Mucosa of rectum (tissue), 2 donors: ENCODE measurements at regions not wholly inside any gene's neighbourhood (a gene's known extent, or its start where the extent isn't known, plus 50 kb on each side); places are given as distances from the start of the nearest gene placed in this dataset.

Experiments used
- H3K27ac ChIP-seq, 2 donors: one replicate each; pipeline ENCODE4 v1.7.0; 2013; ENCODE audit warnings: inconsistent platforms in 2 of 2, low read depth in 2 of 2, low read length in 2 of 2
- H3K27me3 ChIP-seq, 2 donors: one replicate each; pipeline ENCODE4 v1.7.0; 2013; ENCODE audit warnings: low read length in 2 of 2; ENCODE audit not compliant: control insufficient read depth in 2 of 2, insufficient read depth in 2 of 2
- H3K36me3 ChIP-seq, 2 donors: one replicate each; pipeline ENCODE4 v1.7.0; 2013; ENCODE audit warnings: low read length in 2 of 2; ENCODE audit not compliant: control insufficient read depth in 2 of 2, insufficient read depth in 2 of 2
- H3K4me1 ChIP-seq, 2 donors: one replicate each; pipeline ENCODE4 v1.7.0; 2013; ENCODE audit warnings: low read length in 2 of 2, mild to moderate bottlenecking in 1 of 2; ENCODE audit not compliant: control insufficient read depth in 2 of 2, insufficient read depth in 2 of 2
- H3K4me3 ChIP-seq, 2 donors: one replicate each; pipeline ENCODE4 v1.7.0; 2013; ENCODE audit warnings: low read length in 2 of 2
- H3K9ac ChIP-seq, 2 donors: one replicate each; pipeline ENCODE4 v1.7.0; 2013; ENCODE audit warnings: low read length in 2 of 2, low read depth in 1 of 2, mild to moderate bottlenecking in 1 of 2
- H3K9me3 ChIP-seq, 2 donors: one replicate each; pipeline ENCODE4 v1.7.0; 2013; ENCODE audit warnings: low read length in 2 of 2; ENCODE audit not compliant: control insufficient read depth in 2 of 2
- donor health status: healthy.
- donor health status: Normal muscosa, but diverticular disease.

DNA sequence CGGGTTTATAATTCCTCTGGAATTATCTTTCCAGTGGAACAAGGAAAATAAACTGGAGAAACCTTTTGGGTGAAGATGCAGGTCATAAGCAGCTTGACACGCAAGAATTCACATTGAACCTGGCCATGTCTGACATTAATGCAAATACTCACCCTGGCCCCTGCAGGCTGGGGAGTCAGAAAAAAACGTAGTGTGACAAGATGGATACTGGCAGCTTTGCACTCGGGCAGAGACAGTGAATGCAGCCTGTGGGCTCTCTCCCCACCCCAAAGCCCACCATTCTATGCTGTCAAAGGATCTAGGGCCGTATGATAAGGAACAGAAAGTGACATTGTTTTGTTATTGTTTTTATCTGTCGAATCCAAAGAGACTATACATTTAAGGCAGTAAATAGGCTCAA, 223.1 kb downstream of the RBM43 start:
- no peak overlapping the region for H3K4me3 ChIP-seq

DNA sequence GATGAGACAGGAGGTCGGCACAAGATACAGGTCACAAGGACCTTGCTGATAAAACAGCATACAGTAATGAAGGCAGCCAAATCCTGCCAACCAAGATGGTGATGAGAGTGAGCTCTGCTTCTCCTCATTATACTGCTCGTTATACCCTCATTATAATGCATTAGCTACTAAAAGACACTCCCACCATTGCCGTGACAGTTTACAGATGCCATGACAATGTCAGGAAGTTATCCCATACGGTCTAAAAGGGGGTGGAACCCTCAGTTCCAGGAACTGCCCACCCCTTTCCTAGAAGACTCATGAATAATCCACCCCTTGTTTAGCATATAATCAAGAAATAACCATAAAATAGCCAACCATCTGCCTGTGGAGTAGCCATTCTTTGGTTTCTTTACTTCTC, 224.2 kb downstream of the RBM43 start:
- Histone ChIP-seq H3K27ac (no peak overlapping the region), H3K36me3 (no peaks in the 10 kb centered on the region), H3K4me1 (no peaks in the 10 kb centered on the region), H3K4me3 (no peak overlapping the region), H3K9ac (no peak overlapping the region), H3K9me3 (no peaks in the 10 kb centered on the region), H3K27me3 (no peaks in the 10 kb centered on the region)

More for the DNA sequence above, 223.1 kb downstream of the RBM43 start:
- H3K36me3 ChIP-seq = no peaks in the 10 kb centered on the region
- no peak overlapping the region for H3K27ac ChIP-seq
- no peak overlapping the region for H3K9ac ChIP-seq
- no peaks in the 10 kb centered on the region for H3K4me1 ChIP-seq
- no peaks in the 10 kb centered on the region for H3K27me3 ChIP-seq
- no peaks in the 10 kb centered on the region for H3K9me3 ChIP-seq

DNA sequence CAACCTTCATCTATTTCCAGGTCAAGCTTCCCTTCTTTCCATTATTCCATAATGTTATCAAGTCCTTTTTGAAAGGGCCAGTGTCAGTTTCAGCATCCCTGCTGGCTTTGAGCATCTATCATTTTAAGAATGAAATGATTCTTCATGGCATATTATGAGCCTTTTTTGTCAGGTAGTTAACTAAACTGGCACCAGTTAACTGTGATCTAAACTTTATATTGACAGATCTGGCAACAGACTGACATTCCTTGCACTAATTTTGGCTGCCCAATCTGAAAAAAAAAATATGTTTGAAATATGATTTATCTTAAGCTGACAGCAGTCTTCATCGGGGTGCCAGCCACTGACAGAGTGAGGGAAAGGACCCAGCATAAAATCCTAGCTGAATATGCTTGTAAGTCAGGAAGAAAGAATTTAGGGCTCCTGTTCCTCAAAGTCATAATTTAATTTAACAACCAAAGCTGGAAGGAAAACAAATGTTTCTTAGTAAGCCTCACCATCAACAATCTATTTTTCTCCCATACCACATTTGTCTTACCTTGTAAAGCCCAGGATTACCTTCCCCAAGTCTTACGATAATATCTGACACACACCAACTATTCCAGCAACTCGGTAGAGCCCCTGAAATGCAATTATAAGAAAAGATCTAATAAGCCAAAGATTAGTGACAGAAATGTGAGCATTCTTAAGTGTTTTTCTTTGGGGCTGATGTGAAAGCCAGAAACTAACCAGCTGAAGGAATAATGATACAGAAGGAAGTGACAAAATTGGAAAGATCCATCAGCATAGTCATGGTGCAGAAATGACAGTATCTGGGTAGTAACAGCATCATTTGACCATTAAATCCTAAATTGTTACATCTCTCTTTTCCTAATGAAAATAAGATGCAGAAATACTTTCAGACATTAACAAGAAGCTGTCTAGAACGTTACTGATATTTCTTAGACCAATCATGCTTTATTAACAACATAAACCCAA, 228.1 kb downstream of the RBM43 start:
- H3K27me3 ChIP-seq = no peaks in the 10 kb centered on the region
- H3K27ac ChIP-seq = no peak overlapping the region
- H3K9me3 ChIP-seq = no peaks in the 10 kb centered on the region
- H3K9ac ChIP-seq = no peak overlapping the region
- no peaks in the 10 kb centered on the region for H3K4me1 ChIP-seq
- no peaks in the 10 kb centered on the region for H3K36me3 ChIP-seq
- no peak overlapping the region for H3K4me3 ChIP-seq

DNA sequence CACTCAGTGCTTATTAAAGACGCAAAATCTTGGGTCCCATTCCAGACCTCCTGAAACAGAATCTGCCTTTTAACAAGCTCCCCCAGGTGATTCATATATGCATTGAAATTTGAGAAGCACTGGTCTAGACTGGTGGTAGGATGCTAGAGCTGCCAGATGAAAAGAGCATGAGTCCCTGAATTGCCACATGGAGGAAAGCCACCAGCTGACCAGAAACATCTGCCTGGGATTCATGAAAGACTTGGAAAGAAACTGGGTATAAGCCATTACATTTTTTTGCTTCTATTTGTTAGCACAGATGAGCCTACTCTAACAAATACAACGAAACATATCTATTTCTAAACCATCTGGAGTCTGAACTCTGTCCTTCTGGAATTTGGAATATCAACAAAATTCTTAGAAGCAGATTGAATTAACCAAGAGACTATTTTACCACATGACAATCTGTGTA, 228.9 kb downstream of the RBM43 start:
- no peaks in the 10 kb centered on the region for H3K4me1 ChIP-seq
- H3K9ac ChIP-seq = no peak overlapping the region
- no peaks in the 10 kb centered on the region for H3K9me3 ChIP-seq
- no peaks in the 10 kb centered on the region for H3K36me3 ChIP-seq
- no peak overlapping the region for H3K4me3 ChIP-seq
- no peak overlapping the region for H3K27ac ChIP-seq
- H3K27me3 ChIP-seq = no peaks in the 10 kb centered on the region

DNA sequence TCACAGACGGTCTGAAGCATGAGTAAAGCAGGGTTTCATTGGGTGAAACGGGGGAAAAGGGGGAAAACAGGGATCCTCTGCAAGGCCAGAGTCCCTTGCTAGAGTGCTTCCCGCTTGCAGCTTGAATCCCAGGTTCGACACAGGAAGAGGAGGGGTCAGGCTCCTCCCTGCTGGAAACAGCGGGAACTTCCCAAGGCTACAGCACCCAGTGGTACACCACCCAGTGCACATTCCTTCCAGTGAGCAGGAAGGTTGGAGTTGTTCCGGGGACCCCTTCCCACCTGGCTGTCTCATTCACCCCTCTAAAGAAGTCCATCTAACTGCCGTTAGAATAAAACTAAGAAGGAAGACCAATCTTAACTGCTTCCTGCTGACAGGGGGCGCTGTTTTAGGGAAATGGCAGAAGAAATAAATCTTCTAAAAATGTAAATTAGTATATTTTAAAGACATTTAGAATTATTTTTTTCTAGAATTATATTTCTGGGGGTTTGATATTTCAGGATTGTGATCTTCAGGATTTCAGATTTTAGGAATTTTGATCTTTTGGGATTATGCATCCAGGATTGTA, 230.9 kb downstream of the RBM43 start:
- no peaks in the 10 kb centered on the region for H3K27me3 ChIP-seq
- H3K27ac ChIP-seq = no peak overlapping the region
- H3K9ac ChIP-seq = no peak overlapping the region
- no peaks in the 10 kb centered on the region for H3K36me3 ChIP-seq
- H3K9me3 ChIP-seq = no peaks in the 10 kb centered on the region
- H3K4me1 ChIP-seq = no peaks in the 10 kb centered on the region
- no peak overlapping the region for H3K4me3 ChIP-seq

DNA sequence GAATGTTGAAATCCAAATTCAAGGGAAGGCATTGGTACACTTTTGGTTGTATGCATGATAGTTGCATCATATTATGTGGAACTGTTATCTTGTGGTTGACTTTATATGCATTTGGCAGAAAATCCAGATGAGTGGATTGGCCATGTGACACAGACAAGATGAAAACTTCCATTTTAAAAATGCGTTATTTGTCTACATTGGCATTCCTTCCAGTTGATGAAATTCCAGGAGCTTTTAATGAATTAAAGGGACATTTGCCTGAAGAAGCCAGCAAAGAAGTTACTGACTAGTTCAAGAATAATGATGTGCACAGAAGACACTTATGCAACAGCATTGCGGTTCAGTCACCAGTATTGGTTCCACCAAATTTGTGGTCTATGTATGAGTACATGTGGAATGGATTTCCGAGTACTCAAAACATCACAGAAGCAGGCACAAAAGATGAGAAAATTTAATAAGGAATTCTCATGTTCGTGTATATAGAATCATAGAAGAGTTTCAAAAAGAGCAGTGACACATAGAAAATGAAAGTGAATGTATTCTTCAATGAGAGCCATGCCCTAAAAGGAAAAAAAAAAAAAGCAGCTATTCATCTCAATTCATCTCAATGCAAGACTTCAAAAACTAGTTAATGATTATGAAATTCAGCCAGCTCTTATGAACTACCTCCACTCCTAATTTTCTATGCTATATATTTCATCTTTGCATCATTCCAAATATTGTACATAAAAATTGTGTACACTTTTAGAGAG, 232.1 kb downstream of the RBM43 start:
- Histone ChIP-seq H3K36me3 (no peaks in the 10 kb centered on the region), H3K27ac (no peak overlapping the region), H3K27me3 (no peaks in the 10 kb centered on the region), H3K9me3 (no peaks in the 10 kb centered on the region), H3K9ac (no peak overlapping the region), H3K4me1 (no peaks in the 10 kb centered on the region), H3K4me3 (no peak overlapping the region)

DNA sequence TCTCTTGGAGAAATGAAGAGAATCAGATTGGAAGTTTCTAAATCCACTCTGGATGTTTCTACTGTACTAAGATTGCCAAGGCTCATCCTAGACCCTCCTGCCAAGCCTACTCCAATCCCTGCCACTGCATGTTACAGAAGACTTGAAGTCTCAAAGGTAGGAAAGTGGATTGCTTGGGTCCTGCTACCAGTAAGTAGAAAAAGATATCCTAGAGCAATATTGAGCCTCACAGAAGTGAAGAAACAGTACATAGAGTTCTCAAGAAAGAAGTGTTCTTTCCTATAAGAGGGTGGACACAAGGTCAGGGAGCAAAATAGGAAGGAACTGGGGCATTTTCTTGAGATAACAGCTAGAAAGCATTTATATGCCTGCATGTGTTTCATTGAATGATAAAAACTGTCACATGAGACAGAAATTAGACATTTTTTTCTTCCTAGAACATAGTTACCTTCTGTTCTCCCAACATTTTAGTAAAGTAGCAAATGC, 232.9 kb downstream of the RBM43 start:
- no peak overlapping the region for H3K4me3 ChIP-seq
- no peaks in the 10 kb centered on the region for H3K27me3 ChIP-seq
- no peaks in the 10 kb centered on the region for H3K9me3 ChIP-seq
- no peaks in the 10 kb centered on the region for H3K4me1 ChIP-seq
- no peaks in the 10 kb centered on the region for H3K36me3 ChIP-seq
- H3K9ac ChIP-seq = no peak overlapping the region
- H3K27ac ChIP-seq = no peak overlapping the region

DNA sequence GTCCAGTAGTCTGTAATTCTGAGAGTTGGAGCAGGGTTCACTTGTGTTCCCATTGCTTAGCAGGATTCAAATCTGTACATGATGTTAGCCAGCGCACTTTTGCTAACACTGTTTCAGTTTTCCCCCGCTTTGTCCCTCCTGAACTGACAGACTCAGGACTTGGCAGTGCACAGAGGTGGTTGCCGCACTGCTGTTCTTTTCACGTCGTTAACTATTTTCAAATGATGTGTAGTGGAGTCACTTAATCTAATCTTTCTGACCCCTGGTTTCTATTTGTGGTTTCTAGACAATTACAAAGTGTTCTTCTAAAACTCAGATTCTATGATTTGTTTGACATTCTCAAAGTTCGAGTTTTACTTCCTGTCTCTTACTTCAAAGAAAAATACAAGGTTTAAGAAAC, 234.5 kb downstream of the RBM43 start:
- no peaks in the 10 kb centered on the region for H3K4me1 ChIP-seq
- H3K36me3 ChIP-seq = no peaks in the 10 kb centered on the region
- H3K9ac ChIP-seq = no peak overlapping the region
- no peak overlapping the region for H3K27ac ChIP-seq
- H3K4me3 ChIP-seq = no peak overlapping the region
- H3K27me3 ChIP-seq = no peaks in the 10 kb centered on the region
- H3K9me3 ChIP-seq = no peaks in the 10 kb centered on the region

DNA sequence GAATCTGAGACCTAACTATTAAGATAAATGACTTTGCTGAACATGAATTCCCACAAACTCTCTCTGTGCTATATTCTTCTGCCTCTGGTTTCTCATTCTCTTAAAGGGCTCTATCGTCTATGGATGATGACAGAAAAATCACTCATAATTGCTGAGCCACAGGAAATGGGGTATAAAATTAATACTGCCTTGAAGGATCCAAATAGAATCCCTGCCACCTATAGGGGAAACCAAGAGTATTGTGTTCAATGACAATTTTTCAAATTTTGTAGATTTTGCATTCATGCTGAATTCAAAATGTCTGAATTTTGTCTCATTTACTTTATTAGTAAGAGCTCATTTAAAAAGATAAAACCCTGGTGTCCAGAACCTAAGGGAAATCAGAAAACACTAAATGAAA, 235.8 kb downstream of the RBM43 start:
- Histone ChIP-seq H3K4me1 (no peaks in the 10 kb centered on the region), H3K27me3 (no peaks in the 10 kb centered on the region), H3K9me3 (no peaks in the 10 kb centered on the region), H3K9ac (no peak overlapping the region), H3K36me3 (no peaks in the 10 kb centered on the region), H3K27ac (no peak overlapping the region), H3K4me3 (no peak overlapping the region)
